GM18951 (cell line): ENCODE measurements at regions not wholly inside any gene's neighbourhood (a gene's known extent, or its start where the extent isn't known, plus 50 kb on each side); places are given as distances from the start of the nearest gene placed in this dataset.

Experiments used
- POLR2A ChIP-seq: IDR thresholded peaks from 4 replicates; pipeline ENCODE4 v1.6.1; 2011; ENCODE audit warnings: mild to moderate bottlenecking; ENCODE audit not compliant: insufficient read length, insufficient read depth; ENCODE audit errors: extremely low read depth
- in situ Hi-C: fragments of 300-500 bp; cut with MboI; formaldehyde crosslinking; loops from one replicate; pipeline ENCODE4 v1.12.0; 2022; ENCODE audit warnings: low sequenced_read_pairs, mixed read lengths, inconsistent platforms; ENCODE audit not compliant: unreplicated experiment

DNA sequence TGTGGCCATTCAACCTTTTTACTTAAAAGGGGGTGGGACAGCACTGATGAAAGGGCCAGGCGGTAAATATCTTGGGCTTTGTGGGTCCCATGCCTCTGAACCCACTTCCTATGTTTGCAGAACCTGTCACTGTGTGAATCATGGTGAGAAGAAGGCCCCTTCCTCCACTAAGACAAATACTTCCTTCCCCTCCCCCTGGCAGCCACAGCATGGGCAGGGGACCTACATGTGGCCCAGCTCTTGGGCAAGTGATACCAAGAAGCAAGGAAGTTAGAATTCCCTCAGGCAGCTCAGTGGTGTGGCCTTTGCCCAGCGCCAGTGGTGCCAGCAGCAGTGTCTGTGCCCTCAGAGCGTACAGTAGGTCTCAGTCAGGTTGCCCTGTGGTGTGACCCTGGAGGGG, 168.6 kb downstream of the TRIM33 start:
- TF ChIP-seq POLR2A: no peak
- in situ Hi-C loops: no loop called here

DNA sequence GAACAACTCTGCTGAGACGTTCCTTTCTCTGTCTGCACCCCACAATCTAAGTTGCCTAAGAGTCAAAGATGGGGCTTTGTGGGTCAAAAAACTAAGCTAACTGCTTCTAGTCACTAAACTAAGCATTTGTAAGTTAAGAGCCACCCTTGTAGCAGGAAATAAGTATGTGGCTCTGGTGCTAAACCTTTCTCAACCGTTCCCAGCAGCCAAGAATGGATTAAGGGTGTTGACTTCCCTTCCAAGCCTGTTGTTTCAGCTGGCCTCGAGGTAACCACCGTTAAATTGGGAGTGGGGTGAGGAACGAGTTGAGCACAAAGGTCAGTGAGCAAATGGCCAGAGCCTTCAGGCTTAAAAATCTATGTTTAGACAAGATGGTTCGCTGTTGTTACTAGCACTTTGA, 169.1 kb downstream of the TRIM33 start:
- TF ChIP-seq POLR2A: no peak
- in situ Hi-C loops: no loop called here

DNA sequence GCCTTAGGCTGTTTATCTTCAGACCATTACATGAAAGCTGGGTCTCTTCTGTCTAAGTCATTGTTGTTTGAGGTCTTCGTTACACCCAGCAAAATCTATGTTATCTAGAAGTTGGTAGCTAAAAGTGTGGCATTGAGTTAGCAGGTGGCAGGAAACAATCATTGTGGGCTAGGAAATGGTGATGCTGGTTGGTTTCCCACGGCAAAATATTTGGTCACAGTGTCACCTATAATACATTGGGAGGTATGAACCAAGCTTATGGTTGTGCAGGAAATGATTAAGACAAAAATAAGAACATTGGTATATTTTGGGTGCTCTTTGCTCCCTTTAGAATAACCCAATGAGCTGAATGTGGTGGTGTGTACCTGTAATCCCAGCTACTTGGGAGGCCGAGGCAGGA, 169.7 kb downstream of the TRIM33 start:
- in situ Hi-C loops: no loop called here
- TF ChIP-seq POLR2A: no peak

DNA sequence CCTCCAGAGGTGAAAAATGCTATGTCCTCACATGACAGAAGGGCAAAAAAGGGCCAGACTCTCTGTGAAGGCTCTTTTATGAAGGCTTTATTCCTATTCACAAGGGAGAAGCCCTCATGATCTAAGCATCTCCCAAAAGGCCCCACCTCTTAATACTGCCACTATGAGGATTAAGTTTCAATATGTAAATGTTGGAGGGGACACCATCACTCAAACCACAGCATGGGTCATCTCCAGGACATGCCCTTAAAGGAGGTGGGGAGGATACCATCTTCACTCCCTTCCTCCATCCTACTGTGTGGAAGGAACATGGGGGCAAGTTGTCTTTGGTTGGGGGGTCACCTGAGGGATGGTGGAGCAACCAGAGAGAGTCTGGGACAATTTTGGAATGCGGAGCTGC, 170.1 kb downstream of the TRIM33 start:
- no peak for TF ChIP-seq POLR2A
- in situ Hi-C loops: no loop called here

DNA sequence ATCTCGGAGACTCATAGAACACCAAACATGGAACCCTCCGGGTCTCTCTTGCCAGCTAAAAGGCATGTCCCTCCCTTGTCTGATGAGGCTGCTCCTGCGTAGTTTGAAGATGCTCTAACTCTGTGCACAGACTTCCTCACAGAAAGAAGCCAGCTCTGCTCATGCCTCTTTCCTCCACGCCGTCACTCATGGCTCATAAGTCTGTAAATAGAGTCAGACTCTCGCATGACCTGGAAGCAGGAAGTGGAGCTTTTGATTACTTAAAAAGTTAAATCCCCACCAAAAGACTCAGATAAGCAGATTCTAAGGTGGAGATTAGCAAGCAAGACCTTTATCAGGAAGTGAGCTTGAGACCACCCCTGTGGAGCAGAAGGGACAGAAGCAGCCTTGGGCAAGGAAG, 171.6 kb downstream of the TRIM33 start:
- in situ Hi-C loops: no loop called here
- TF ChIP-seq POLR2A: no peak

DNA sequence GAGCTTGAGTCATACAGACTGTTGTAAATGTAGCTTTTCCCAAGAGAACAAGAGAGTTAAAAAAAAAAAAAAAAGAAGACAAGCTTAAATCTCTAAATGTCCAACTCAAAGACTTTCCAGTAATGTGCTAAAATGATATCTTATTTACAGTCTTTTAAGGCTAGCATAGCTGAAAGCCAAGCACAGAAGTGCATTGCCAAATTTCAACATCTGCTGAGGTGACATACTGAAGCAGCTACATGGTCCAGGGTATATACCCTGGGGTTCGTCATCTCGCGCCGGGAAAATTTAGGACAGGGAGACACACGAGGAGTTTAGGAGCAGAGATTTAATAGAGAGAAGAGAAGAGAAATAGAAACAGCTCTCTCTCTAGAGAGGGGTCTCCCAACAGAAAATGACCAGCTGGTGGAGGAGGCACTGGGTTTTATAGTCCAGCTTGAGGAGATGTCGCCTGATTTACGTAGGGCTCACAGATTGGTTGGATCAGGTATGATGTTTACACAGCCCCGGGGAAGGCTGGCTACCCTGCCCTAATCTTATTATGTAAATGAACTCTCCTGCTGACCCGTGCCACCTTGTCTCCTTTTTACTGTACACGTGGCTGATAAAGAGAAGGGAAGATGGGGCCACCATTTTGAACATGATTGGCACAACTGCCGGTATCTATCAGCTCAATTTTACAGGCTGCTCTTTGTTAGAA, 172.7 kb downstream of the TRIM33 start:
- in situ Hi-C loops: no loop called here

DNA sequence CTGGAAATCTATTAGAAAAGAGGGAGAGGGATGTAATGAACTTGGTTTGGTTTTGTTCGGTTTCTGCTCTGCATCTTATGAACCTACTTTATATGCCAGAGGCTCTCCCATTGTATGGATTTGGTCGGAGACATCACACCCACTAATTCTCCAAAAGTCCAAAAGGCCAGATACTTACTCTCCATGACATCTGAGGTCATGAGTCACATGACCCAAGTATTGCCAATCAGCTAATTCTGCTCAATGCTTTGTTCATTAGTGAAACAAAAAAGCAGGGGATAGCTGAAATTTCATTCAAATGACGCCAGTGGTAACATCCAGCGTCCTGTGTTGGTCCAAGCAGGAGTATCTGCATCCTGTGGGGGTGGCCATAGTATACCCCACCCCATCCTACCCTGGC, 173.6 kb downstream of the TRIM33 start:
- in situ Hi-C loops: no loop called here
- no peak for TF ChIP-seq POLR2A

More for the DNA sequence above, 172.7 kb downstream of the TRIM33 start:
- no peak for TF ChIP-seq POLR2A

DNA sequence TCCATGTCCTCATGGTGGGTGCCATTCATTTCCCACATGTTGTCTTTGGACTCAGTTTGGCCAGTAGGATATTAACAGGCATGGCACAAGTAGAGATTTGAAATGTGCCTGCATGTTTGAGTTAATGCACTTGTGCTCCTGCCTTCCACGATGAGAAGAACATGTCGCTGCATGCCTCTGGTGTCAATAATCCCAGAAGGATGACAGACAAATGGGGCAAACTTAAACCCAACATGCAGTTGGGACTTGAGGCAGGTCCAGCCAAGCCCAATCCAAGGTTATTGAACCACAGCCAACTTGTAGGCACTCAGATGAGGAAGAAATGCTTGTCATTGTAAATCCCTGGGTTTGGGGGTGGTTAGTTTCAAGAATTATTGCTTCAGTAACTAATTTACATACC, 174.6 kb downstream of the TRIM33 start:
- TF ChIP-seq POLR2A: no peak
- in situ Hi-C loops: no loop called here

DNA sequence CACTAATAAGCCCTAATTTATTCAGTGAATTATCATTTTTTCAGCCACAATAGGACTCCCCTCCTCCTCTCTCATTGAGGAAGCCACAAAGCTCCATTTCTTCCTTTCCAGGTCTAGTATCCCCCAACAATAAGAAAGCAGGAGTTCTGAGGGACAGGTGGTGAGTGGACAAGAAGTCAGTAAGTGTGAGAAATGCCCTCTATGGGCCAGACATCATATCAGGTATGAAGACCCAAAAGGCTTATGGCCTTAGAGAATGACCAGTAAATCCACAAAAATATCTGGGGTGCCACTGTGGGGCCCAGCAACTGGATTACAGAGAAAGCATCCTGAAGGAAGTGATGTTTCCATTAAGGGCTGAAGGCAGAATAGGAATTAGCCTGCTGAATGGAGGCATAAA, 175.7 kb downstream of the TRIM33 start:
- TF ChIP-seq POLR2A: no peak
- in situ Hi-C loops: no loop called here

DNA sequence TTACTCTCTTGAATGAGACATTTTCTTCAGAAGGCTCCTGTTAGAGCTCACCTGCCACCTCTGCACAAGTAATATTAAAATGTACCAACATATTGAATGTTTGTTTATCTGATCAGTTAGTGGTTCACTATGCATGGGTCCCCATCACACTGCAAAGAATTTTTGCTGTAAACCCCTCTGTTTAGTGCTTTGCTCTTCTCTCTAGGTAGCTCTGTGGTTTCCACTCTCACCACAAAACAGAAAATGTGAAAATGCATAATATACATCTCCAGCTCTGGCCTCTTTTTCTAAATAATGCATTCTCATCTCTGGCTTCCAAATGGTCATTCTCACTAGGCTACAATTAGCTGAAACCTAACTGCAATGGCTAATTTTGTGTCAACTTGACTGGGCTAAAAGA, 176.7 kb downstream of the TRIM33 start:
- TF ChIP-seq POLR2A: no peak
- in situ Hi-C loops: no loop called here

DNA sequence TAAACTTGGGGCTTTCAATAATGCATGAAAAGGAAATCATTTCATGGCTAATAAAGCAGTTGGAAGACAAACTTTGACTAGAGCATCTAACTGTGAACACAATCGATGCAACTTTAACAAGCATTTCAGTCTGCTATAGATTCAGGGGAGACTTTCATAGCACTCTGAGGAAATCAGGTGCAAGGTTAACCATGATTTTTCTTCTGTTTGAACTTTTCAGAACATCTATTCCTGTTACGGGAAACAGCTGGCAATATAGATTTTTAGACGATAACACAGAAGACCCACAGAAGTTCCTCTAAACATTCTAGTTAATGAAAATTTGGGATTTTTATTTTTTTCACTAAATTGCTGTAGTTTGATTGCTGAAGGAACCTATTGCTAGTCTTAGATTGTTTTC, 177.3 kb downstream of the TRIM33 start:
- TF ChIP-seq POLR2A: no peak
- in situ Hi-C loops: no loop called here

DNA sequence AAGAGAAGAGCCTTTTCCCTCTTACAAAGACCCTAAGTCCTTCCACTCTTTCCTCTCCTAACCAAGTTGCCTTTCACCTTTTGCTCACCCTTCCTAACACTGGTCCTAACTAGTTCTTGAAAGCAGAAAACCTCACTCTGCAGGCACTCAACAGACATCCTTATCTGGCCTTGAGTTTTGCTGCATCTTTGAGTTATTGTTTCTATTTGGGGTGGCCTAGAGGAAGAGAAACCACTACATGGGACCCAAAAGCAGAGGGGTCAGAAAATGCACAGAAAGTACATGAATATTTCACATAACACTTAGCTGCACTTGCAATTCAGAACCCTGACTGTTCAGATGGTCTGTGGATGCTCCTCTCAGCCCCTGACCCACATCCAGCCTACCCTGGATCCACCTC, 178.3 kb upstream of the SYT6 start:
- no peak for TF ChIP-seq POLR2A
- in situ Hi-C loops: no loop called here

DNA sequence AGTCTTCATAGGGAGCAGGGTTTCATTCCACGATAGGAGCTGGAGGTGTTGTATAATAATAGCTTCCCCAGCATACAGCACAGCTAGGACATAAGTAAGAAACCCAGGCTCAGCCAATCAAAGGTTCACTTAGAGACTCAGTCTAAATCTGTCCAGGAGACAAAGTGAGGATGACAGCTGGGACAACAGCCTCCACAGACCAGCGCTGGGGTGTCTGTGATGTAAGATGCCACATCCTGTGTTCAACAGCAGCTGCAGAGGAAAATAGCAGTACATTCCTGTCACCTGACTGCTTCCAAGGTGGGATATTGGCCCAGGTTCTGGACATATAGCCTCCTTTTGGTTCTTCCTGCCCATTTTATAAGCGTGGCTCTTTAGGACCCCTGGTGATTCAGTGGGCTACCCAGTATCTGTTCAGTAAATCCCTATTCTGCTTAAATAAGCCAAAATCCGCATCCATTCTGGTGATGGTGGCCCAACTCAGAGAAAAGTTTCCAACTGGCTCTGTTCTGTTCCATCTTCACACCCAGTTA, 176.8 kb upstream of the SYT6 start:
- in situ Hi-C loops: no loop called here
- no peak for TF ChIP-seq POLR2A

DNA sequence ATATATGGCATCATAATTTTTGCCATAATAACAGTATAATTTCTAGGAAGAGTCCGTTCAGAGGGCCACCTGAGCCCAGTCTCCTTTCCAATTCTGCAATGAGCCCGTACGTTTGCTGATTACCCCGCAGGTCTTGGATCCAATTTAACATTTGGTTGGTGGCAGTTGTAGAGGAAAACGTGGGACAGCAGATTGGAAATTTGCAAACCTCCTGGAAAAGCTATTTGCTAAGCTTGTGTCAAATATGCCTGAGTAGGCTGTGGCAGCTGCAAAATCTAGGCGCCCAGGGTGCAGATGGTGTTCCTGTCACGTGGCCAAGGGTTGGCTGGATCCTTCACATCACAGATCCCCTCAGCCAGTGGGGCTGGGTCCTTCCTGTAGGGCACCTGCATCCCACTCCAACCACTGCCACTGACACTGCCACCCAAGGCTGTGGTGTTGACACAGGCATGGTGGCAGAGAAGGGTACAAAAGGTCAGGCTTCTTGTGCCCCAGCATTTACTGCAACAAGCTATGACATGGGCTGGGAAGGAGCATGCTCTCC, 174.8 kb upstream of the SYT6 start:
- in situ Hi-C loops: no loop called here

More for the DNA sequence above, 174.8 kb upstream of the SYT6 start:
- TF ChIP-seq POLR2A: no peak
